GM23338 (cell line): ENCODE measurements at regions not wholly inside any gene's neighbourhood (a gene's known extent, or its start where the extent isn't known, plus 50 kb on each side); places are given as distances from the start of the nearest gene placed in this dataset.

Experiments used
- ATAC-seq: fragments of 200-7000 bp; cut with Tn5 transposase; 3 replicates; pipeline ENCODE4 v1.9.1; 2020
- DNase-seq: peaks from one replicate; pipeline ENCODE4 v3.0.0-alpha.2; 2015; ENCODE audit warnings: low spot score
- H2AFZ ChIP-seq: fragments of 200-600 bp; sonication (generic); 2 replicates; pipeline ENCODE4 v1.8.0; 2016; ENCODE audit warnings: antibody characterized with exemption, mild to moderate bottlenecking, moderate library complexity
- H3F3A ChIP-seq: fragments of 200-600 bp; sonication (generic); replicated peaks from 2 replicates; pipeline ENCODE4 v1.8.0; 2017; ENCODE audit warnings: antibody characterized with exemption, mixed run types, low read depth
- H3K27ac ChIP-seq: fragments of 200-600 bp; sonication (generic); 2 replicates; pipeline ENCODE4 v1.6.1; 2016; ENCODE audit warnings: low read depth
- H3K27me3 ChIP-seq: fragments of 200-600 bp; sonication (generic); 2 replicates; pipeline ENCODE4 v1.8.0; 2016; ENCODE audit warnings: mild to moderate bottlenecking, mixed run types, moderate library complexity; ENCODE audit not compliant: insufficient read depth
- H3K36me3 ChIP-seq: fragments of 200-600 bp; sonication (generic); 2 replicates; pipeline ENCODE4 v1.8.0; 2016; ENCODE audit warnings: mild to moderate bottlenecking; ENCODE audit not compliant: insufficient read depth
- H3K4me1 ChIP-seq: fragments of 200-600 bp; sonication (generic); 2 replicates; pipeline ENCODE4 v1.8.0; 2016; ENCODE audit warnings: mild to moderate bottlenecking, moderate library complexity; ENCODE audit not compliant: insufficient read depth
- H3K4me2 ChIP-seq: fragments of 200-600 bp; sonication (generic); 2 replicates; pipeline ENCODE4 v1.7.1; 2017; ENCODE audit warnings: mixed run types
- H3K4me3 ChIP-seq: fragments of 200-600 bp; sonication (generic); 2 replicates; pipeline ENCODE4 v1.6.1; 2016; ENCODE audit warnings: mixed run types
- H3K79me2 ChIP-seq: fragments of 200-600 bp; sonication (generic); replicated peaks from 2 replicates; pipeline ENCODE4 v1.8.0; 2017; ENCODE audit warnings: mild to moderate bottlenecking; ENCODE audit not compliant: insufficient read depth
- H3K9me2 ChIP-seq: fragments of 200-600 bp; sonication (generic); 2 replicates; pipeline ENCODE4 v1.8.0; 2017; ENCODE audit not compliant: insufficient read depth
- H4K20me1 ChIP-seq: fragments of 200-600 bp; sonication (generic); replicated peaks from 2 replicates; pipeline ENCODE4 v1.8.0; 2017; ENCODE audit warnings: mild to moderate bottlenecking; ENCODE audit not compliant: insufficient read depth
- H3K27ac Mint-ChIP-seq: 2 replicates; pipeline ENCODE4 v1.8.0; 2020; ENCODE audit warnings: inconsistent platforms, mild to moderate bottlenecking, moderate library complexity, mixed read lengths
- H3K27me3 Mint-ChIP-seq: 3 replicates; pipeline ENCODE4 v1.8.0; 2022; ENCODE audit warnings: low read depth, mild to moderate bottlenecking, moderate library complexity, mixed read lengths, inconsistent platforms; ENCODE audit not compliant: insufficient read depth, poor library complexity
- H3K36me3 Mint-ChIP-seq: 3 replicates; pipeline ENCODE4 v1.8.0; 2021; ENCODE audit warnings: low read depth, mild to moderate bottlenecking, inconsistent platforms, moderate library complexity, mixed read lengths
- H3K4me1 Mint-ChIP-seq: 3 replicates; pipeline ENCODE4 v1.8.0; 2020; ENCODE audit warnings: mild to moderate bottlenecking, inconsistent platforms, mixed read lengths
- H3K4me3 Mint-ChIP-seq: 3 replicates; pipeline ENCODE4 v1.8.0; 2021; ENCODE audit warnings: moderate library complexity, mild to moderate bottlenecking, inconsistent platforms, mixed read lengths
- H3K9me3 Mint-ChIP-seq: 3 replicates; pipeline ENCODE4 v1.8.0; 2020; ENCODE audit warnings: moderate library complexity, mild to moderate bottlenecking, inconsistent platforms, mixed read lengths
- CREB1 ChIP-seq: fragments of 250-450 bp; sonication (Bioruptor Pico); IDR thresholded peaks from 2 replicates; pipeline ENCODE4 v1.5.0; 2020; ENCODE audit warnings: low read depth, mild to moderate bottlenecking, moderate library complexity
- EZH2 ChIP-seq: fragments of 200-600 bp; sonication (generic); IDR thresholded peaks from one replicate; pipeline ENCODE4 v1.8.0; 2017; ENCODE audit warnings: antibody characterized with exemption, mild to moderate bottlenecking, low read depth; ENCODE audit not compliant: unreplicated experiment
- EZH2phosphoT487 ChIP-seq: fragments of 200-600 bp; sonication (generic); IDR thresholded peaks from one replicate; pipeline ENCODE4 v1.8.1; 2018; ENCODE audit warnings: antibody characterized with exemption; ENCODE audit not compliant: unreplicated experiment
- JUNB ChIP-seq: IDR thresholded peaks from one replicate; pipeline ENCODE4 v1.6.1; 2016; ENCODE audit warnings: antibody characterized with exemption; ENCODE audit not compliant: unreplicated experiment
- NANOG ChIP-seq: IDR thresholded peaks from 2 replicates; pipeline ENCODE4 v1.6.1; 2016; ENCODE audit warnings: antibody characterized with exemption, borderline replicate concordance
- STAT1 ChIP-seq: IDR thresholded peaks from one replicate; pipeline ENCODE4 v1.6.1; 2016; ENCODE audit warnings: antibody characterized with exemption; ENCODE audit not compliant: unreplicated experiment
- ZNF114 ChIP-seq: fragments of 250-450 bp; sonication (Bioruptor Pico); IDR thresholded peaks from 2 replicates; pipeline ENCODE4 v1.5.0; 2020; ENCODE audit warnings: mild to moderate bottlenecking, moderate library complexity
- ZNF331 ChIP-seq: fragments of 250-450 bp; sonication (Bioruptor Pico); IDR thresholded peaks from 2 replicates; pipeline ENCODE4 v1.5.0; 2020; ENCODE audit warnings: low read depth, mild to moderate bottlenecking, moderate library complexity
- TF ChIP-seq, protein P1 (sequence below): IDR thresholded peaks from 2 replicates; pipeline ENCODE4 v1.6.1; 2016; ENCODE audit warnings: antibody characterized with exemption
- TF ChIP-seq, protein P2 (sequence below): IDR thresholded peaks from one replicate; pipeline ENCODE4 v1.6.1; 2018; ENCODE audit warnings: antibody characterized with exemption; ENCODE audit not compliant: unreplicated experiment
- TF ChIP-seq, protein P3 (sequence below), 2 experiments: fragments of 200-600 bp in 1 of 2; sonication (generic) in 1 of 2; conservative IDR thresholded peaks; 2 replicates each; pipeline versions ENCODE4 v1.5.1 to v1.6.1; 2016 to 2017; ENCODE audit warnings: antibody characterized with exemption in 2 of 2, low read depth in 2 of 2, mild to moderate bottlenecking in 2 of 2, moderate library complexity in 1 of 2
- TF ChIP-seq, protein P4 (sequence below): fragments of 250-450 bp; sonication (Bioruptor Pico); IDR thresholded peaks from 2 replicates; pipeline ENCODE4 v1.5.0; 2020; ENCODE audit warnings: mild to moderate bottlenecking, moderate library complexity

DNA sequence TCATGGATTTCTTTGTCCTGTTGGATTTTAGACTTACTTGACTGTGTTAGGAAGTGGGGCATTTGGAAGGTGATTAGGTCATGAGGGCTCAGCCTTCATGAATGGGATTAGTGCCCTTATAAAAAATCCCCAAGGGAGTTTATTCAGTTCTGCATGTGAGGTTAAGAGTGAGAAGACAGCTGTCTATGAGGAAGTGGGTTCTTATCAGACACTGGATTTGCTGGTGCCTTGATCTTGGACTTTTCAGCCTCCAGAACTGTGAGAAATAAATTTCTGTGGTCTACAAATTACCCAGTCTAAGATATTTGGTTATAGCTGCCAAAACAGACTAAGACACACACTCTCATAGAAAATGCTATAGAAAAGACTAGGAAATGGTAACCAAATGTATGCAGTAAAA is 724.7 kb upstream of the FZD8 start:
- Mint-ChIP-seq H3K4me3 (no peak overlapping the region), H3K27ac (no peak overlapping the region), H3K4me1 (no peaks in the 10 kb centered on the region), H3K9me3 (no peaks in the 10 kb centered on the region), H3K36me3 (no peaks in the 10 kb centered on the region), H3K27me3 (no peaks in the 10 kb centered on the region)
- Histone ChIP-seq H3K36me3 (no peaks in the 10 kb centered on the region), H3K27me3 (no peaks in the 10 kb centered on the region), H2AFZ (no peak overlapping the region), H3K4me1 (no peaks in the 10 kb centered on the region), H3K79me2 (no peaks in the 10 kb centered on the region), H3K4me3 (no peak overlapping the region), H3K4me2 (no peak overlapping the region), H3K27ac (no peak overlapping the region), H4K20me1 (no peaks in the 10 kb centered on the region), H3K9me2 (0 out of 2 replicates have a peak, but pooled peaks cover 5% of the 10 kb centered on the region), H3F3A (no peaks in the 10 kb centered on the region)
- ATAC-seq, result no peak
- TF ChIP-seq CREB1 (no peak), ZNF114 (CRISPR knock-in tag) (no peak), JUNB (no peak), ZNF331 (CRISPR knock-in tag) (no peak), STAT1 (no peak), EZH2 (no peak), NANOG (no peak), EZH2phosphoT487 (no peak)
- TF ChIP-seq, protein P1, sequence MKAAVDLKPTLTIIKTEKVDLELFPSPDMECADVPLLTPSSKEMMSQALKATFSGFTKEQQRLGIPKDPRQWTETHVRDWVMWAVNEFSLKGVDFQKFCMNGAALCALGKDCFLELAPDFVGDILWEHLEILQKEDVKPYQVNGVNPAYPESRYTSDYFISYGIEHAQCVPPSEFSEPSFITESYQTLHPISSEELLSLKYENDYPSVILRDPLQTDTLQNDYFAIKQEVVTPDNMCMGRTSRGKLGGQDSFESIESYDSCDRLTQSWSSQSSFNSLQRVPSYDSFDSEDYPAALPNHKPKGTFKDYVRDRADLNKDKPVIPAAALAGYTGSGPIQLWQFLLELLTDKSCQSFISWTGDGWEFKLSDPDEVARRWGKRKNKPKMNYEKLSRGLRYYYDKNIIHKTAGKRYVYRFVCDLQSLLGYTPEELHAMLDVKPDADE, result no peak
- TF ChIP-seq, protein P2, sequence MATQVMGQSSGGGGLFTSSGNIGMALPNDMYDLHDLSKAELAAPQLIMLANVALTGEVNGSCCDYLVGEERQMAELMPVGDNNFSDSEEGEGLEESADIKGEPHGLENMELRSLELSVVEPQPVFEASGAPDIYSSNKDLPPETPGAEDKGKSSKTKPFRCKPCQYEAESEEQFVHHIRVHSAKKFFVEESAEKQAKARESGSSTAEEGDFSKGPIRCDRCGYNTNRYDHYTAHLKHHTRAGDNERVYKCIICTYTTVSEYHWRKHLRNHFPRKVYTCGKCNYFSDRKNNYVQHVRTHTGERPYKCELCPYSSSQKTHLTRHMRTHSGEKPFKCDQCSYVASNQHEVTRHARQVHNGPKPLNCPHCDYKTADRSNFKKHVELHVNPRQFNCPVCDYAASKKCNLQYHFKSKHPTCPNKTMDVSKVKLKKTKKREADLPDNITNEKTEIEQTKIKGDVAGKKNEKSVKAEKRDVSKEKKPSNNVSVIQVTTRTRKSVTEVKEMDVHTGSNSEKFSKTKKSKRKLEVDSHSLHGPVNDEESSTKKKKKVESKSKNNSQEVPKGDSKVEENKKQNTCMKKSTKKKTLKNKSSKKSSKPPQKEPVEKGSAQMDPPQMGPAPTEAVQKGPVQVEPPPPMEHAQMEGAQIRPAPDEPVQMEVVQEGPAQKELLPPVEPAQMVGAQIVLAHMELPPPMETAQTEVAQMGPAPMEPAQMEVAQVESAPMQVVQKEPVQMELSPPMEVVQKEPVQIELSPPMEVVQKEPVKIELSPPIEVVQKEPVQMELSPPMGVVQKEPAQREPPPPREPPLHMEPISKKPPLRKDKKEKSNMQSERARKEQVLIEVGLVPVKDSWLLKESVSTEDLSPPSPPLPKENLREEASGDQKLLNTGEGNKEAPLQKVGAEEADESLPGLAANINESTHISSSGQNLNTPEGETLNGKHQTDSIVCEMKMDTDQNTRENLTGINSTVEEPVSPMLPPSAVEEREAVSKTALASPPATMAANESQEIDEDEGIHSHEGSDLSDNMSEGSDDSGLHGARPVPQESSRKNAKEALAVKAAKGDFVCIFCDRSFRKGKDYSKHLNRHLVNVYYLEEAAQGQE, result no peak
- TF ChIP-seq, protein P3, sequence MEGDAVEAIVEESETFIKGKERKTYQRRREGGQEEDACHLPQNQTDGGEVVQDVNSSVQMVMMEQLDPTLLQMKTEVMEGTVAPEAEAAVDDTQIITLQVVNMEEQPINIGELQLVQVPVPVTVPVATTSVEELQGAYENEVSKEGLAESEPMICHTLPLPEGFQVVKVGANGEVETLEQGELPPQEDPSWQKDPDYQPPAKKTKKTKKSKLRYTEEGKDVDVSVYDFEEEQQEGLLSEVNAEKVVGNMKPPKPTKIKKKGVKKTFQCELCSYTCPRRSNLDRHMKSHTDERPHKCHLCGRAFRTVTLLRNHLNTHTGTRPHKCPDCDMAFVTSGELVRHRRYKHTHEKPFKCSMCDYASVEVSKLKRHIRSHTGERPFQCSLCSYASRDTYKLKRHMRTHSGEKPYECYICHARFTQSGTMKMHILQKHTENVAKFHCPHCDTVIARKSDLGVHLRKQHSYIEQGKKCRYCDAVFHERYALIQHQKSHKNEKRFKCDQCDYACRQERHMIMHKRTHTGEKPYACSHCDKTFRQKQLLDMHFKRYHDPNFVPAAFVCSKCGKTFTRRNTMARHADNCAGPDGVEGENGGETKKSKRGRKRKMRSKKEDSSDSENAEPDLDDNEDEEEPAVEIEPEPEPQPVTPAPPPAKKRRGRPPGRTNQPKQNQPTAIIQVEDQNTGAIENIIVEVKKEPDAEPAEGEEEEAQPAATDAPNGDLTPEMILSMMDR (conservative IDR thresholded peaks at IDR 0.05; ENCODE audit: low read depth in 2 of 2), result no peak
- TF ChIP-seq, protein P4, sequence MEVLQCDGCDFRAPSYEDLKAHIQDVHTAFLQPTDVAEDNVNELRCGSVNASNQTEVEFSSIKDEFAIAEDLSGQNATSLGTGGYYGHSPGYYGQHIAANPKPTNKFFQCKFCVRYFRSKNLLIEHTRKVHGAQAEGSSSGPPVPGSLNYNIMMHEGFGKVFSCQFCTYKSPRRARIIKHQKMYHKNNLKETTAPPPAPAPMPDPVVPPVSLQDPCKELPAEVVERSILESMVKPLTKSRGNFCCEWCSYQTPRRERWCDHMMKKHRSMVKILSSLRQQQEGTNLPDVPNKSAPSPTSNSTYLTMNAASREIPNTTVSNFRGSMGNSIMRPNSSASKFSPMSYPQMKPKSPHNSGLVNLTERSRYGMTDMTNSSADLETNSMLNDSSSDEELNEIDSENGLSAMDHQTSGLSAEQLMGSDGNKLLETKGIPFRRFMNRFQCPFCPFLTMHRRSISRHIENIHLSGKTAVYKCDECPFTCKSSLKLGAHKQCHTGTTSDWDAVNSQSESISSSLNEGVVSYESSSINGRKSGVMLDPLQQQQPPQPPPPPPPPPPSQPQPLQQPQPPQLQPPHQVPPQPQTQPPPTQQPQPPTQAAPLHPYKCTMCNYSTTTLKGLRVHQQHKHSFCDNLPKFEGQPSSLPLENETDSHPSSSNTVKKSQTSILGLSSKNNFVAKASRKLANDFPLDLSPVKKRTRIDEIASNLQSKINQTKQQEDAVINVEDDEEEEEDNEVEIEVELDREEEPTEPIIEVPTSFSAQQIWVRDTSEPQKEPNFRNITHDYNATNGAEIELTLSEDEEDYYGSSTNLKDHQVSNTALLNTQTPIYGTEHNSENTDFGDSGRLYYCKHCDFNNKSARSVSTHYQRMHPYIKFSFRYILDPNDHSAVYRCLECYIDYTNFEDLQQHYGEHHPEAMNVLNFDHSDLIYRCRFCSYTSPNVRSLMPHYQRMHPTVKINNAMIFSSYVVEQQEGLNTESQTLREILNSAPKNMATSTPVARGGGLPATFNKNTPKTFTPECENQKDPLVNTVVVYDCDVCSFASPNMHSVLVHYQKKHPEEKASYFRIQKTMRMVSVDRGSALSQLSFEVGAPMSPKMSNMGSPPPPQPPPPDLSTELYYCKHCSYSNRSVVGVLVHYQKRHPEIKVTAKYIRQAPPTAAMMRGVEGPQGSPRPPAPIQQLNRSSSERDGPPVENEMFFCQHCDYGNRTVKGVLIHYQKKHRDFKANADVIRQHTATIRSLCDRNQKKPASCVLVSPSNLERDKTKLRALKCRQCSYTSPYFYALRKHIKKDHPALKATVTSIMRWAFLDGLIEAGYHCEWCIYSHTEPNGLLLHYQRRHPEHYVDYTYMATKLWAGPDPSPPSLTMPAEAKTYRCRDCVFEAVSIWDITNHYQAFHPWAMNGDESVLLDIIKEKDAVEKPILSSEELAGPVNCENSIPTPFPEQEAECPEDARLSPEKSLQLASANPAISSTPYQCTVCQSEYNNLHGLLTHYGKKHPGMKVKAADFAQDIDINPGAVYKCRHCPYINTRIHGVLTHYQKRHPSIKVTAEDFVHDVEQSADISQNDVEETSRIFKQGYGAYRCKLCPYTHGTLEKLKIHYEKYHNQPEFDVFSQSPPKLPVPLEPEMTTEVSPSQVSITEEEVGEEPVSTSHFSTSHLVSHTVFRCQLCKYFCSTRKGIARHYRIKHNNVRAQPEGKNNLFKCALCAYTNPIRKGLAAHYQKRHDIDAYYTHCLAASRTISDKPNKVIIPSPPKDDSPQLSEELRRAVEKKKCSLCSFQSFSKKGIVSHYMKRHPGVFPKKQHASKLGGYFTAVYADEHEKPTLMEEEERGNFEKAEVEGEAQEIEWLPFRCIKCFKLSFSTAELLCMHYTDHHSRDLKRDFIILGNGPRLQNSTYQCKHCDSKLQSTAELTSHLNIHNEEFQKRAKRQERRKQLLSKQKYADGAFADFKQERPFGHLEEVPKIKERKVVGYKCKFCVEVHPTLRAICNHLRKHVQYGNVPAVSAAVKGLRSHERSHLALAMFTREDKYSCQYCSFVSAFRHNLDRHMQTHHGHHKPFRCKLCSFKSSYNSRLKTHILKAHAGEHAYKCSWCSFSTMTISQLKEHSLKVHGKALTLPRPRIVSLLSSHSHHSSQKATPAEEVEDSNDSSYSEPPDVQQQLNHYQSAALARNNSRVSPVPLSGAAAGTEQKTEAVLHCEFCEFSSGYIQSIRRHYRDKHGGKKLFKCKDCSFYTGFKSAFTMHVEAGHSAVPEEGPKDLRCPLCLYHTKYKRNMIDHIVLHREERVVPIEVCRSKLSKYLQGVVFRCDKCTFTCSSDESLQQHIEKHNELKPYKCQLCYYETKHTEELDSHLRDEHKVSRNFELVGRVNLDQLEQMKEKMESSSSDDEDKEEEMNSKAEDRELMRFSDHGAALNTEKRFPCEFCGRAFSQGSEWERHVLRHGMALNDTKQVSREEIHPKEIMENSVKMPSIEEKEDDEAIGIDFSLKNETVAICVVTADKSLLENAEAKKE (CRISPR knock-in tag), result no peak
- DNase-seq, result no peak
